Epithelial cell of esophagus (primary cell): ENCODE measurements at regions not wholly inside any gene's neighbourhood (a gene's known extent, or its start where the extent isn't known, plus 50 kb on each side); places are given as distances from the start of the nearest gene placed in this dataset.

Experiments
- DNase-seq: peaks from one replicate; pipeline ENCODE4 v3.0.0; 2010; ENCODE audit warnings: low read depth
- H3K4me3 ChIP-seq: 2 replicates; pipeline ENCODE4 v1.5.1; 2011; ENCODE audit warnings: mild to moderate bottlenecking, low read length, control low read depth
- CTCF ChIP-seq: IDR thresholded peaks from 2 replicates; pipeline ENCODE4 v1.5.1; 2011; ENCODE audit warnings: low read depth, mild to moderate bottlenecking, low read length, control low read depth, inconsistent platforms; ENCODE audit not compliant: insufficient read depth; ENCODE audit errors: missing control alignments

GRCh38 chr13:84843368-84843767 lies 955.9 kb downstream of the SLITRK6 start:
- DNase-seq = peak; percentile 42
- no peak overlapping the region for H3K4me3 ChIP-seq
- TF ChIP-seq CTCF = no peak

GRCh38 chr13:84834201-84834600 lies 951.9 kb upstream of the SLITRK1 start:
- no peak for TF ChIP-seq CTCF
- DNase-seq = no peak
- no peak overlapping the region for H3K4me3 ChIP-seq

- no peak overlapping the region for H3K4me3 ChIP-seq
- no peak for DNase-seq
- no peak for TF ChIP-seq CTCF
Measured at GRCh38 chr13:84831666-84832657, 949.7 kb upstream of the SLITRK1 start.

GRCh38 chr13:84823528-84823927 lies 941.3 kb upstream of the SLITRK1 start:
- no peak for TF ChIP-seq CTCF
- no peak overlapping the region for H3K4me3 ChIP-seq
- DNase-seq = no peak

GRCh38 chr13:84821261-84821660 lies 939.0 kb upstream of the SLITRK1 start:
- DNase-seq = no peak
- H3K4me3 ChIP-seq = no peak overlapping the region
- TF ChIP-seq CTCF = no peak

- no peak overlapping the region for H3K4me3 ChIP-seq
- no peak for TF ChIP-seq CTCF
- no peak for DNase-seq
Measured at GRCh38 chr13:84816567-84817105, 934.4 kb upstream of the SLITRK1 start.
